GM12872 (cell line): ENCODE measurements at regions not wholly inside any gene's neighbourhood (a gene's known extent, or its start where the extent isn't known, plus 50 kb on each side); places are given as distances from the start of the nearest gene placed in this dataset.

Source experiments
- TF ChIP-seq, protein P1 (sequence below): IDR thresholded peaks from 3 replicates; pipeline ENCODE4 v1.5.1; 2011; ENCODE audit warnings: low read depth, mild to moderate bottlenecking, low read length, moderate library complexity; ENCODE audit not compliant: insufficient read depth

DNA sequence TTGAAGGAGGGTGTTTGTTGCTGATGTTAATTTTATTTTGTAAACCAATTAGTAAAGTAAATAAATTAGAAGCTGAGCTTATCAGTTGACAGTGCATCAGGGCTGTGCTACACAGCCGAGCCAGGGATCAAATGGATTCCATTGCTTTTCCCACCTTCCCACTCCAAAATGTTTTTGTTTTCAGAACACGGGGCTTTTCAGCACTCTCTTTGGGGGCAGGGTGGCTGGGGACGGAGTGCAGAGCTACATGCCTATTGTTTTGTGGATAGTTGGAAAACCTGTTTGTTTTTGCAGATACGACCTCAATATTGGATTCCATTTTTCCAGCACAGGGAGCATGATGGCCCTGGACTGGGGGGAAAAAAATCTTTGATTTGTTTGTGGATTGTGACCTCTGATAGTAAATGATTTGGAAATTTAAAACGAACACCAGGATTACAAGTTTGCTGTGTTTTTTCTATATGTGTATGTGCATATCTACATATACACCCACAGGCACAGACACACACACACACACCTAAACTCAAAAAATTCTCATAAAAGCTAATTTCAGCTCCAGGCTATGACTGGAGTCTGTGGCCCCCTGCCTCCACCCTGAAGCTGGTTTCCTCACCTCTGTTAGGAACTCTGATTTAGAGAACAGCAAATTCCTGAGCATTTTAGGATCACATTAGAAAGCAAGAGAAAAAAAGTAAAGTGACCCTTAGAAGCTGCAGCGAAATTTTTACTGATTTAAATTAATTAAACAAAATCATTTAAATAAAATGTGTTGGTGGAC lies 371.7 kb upstream of the IRX2 start:
- TF ChIP-seq, protein P1, sequence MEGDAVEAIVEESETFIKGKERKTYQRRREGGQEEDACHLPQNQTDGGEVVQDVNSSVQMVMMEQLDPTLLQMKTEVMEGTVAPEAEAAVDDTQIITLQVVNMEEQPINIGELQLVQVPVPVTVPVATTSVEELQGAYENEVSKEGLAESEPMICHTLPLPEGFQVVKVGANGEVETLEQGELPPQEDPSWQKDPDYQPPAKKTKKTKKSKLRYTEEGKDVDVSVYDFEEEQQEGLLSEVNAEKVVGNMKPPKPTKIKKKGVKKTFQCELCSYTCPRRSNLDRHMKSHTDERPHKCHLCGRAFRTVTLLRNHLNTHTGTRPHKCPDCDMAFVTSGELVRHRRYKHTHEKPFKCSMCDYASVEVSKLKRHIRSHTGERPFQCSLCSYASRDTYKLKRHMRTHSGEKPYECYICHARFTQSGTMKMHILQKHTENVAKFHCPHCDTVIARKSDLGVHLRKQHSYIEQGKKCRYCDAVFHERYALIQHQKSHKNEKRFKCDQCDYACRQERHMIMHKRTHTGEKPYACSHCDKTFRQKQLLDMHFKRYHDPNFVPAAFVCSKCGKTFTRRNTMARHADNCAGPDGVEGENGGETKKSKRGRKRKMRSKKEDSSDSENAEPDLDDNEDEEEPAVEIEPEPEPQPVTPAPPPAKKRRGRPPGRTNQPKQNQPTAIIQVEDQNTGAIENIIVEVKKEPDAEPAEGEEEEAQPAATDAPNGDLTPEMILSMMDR: no peak

DNA sequence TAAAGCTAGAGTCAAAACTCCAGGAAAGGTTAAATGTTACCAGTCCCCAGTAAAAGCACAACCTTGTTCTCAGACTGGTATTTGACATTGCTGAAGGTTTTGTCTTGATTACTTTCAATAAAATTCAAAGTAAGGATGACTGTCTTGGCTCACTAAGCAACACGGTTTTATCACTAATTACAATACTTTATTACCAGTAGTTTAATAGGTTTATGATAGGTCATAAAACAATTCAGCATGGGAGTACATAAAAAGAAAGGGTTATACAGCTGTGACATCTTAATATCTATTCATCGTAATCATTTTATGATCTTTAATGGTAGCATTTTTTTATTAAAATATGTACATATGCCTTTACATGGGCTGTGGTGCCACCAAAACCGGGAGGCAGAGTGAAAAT lies 370.7 kb upstream of the IRX2 start:
- TF ChIP-seq, protein P1: no peak

DNA sequence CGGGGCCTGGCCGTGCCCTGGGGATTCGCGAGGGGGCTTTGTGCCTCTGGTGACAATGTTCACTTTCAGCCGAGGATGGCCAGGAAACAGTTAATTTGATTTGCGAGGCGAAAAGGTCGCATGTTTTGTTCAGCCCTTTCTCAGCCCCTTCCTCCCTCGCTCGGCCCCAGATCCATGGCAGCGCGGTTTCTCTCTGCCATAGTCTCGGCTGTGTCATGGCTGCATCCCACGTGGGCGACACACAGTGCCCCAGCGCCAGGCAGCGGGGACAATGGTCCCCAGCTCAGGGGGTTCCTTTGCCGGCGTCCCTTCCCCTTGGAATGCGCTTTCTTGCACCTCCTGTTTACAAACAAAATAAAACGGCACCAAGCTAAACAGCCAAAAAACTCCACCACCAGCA lies 370.3 kb upstream of the IRX2 start:
- TF ChIP-seq, protein P1: no peak

DNA sequence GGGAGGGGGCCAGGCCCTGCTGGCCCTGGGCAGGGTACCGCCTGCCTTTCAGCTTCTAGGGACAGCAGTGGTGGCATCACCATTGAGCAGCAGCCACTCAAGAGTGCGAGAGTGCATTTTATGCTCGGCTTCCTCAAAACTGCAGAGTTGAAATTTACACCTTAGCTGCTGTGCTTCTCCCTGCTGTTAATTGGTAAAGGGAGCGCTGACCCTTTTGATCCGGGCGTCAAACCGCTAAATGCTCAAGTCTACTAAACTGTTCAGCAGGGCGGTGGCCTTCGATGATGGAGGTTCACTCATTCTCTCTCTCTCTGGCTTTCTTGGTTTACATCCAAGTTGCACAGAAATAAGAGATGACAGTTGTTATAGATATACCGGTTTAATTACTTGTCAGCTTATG lies 368.6 kb upstream of the IRX2 start:
- TF ChIP-seq, protein P1: no peak

DNA sequence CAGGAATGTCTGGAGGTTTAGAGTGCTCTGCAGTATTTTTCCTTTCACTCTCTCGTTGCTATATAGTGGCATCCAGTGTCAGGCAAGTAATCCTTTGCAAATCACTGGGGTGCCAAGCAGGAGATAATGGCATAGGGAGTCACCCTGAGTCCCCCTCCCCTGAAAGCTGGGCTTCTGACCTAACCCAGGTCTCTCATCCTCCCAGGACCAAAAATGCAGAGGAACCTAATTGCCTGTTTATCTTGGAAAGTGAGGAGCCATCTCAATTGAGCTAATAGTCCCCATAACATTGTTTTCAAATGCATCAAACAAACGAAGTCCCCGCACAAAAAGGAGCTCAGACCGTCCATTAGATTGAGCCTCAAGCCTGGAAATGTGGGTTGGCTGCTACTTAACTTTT lies 368.0 kb upstream of the IRX2 start:
- TF ChIP-seq, protein P1: no peak

DNA sequence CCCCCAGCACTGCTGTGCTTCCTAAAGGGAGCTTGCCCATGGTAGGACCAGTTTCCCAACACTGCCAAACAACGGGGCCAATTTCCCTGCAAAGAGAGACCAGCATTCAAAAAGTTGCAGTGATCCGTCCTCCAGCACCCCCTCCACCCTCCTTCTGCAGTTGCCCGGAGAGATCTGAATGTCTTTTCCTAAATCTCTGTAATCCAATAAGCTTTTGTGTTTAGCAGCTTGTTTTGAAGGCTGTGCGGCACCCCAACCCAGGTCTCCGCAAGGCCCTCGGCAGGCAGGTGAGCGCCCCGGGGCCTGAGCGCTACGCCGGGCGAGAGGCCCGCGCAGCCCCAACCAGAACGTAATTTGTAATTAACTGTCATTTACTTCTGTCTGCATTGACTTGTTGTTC lies 366.9 kb upstream of the IRX2 start:
- TF ChIP-seq, protein P1: no peak

DNA sequence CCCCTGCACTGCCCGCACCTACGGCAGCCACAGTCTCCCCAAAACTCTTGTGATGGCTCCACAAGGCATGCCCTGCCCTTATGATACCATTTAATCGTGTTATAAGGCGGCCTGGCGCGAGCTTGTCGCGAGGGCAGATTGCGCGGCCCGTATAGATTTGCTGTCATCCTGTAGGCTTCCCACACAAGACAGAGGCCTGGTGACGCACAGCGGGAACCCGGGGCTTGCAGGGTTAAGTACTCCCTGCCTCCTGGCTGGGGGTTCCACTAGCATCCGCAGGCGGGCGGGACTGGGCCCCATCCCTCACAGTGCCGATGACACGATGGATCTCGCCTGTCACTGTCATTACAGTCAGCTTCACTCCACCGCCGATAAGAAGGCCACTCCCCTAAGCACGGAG lies 364.9 kb upstream of the IRX2 start:
- TF ChIP-seq, protein P1: no peak
